HG02623 (cell line): ENCODE measurements at regions not wholly inside any gene's neighbourhood (a gene's known extent, or its start where the extent isn't known, plus 50 kb on each side); places are given as distances from the start of the nearest gene placed in this dataset.

Experiments
- ATAC-seq: cut with Tn5 transposase; IDR thresholded peaks from one replicate; pipeline ENCODE4 v1.9.1; 2021; ENCODE audit warnings: moderate library complexity; ENCODE audit not compliant: unreplicated experiment

GRCh38 chr13:85497652-85498051 lies 301.6 kb downstream of the SLITRK6 start:
- no peak for ATAC-seq

GRCh38 chr13:85492283-85492682 lies 306.9 kb downstream of the SLITRK6 start:
- no peak for ATAC-seq

- no peak for ATAC-seq
These were observed 312.6 kb downstream of the SLITRK6 start for GRCh38 chr13:85486663-85487062.

GRCh38 chr13:85473144-85473543 lies 326.1 kb downstream of the SLITRK6 start:
- ATAC-seq: no peak

- no peak for ATAC-seq
These were observed 329.9 kb downstream of the SLITRK6 start for GRCh38 chr13:85469320-85469719.

GRCh38 chr13:85462792-85463425 lies 336.3 kb downstream of the SLITRK6 start:
- ATAC-seq: no peak

- no peak for ATAC-seq
These were observed 337.6 kb downstream of the SLITRK6 start for GRCh38 chr13:85461621-85462020.

- ATAC-seq: no peak
These were observed 353.7 kb downstream of the SLITRK6 start for GRCh38 chr13:85445534-85445933.

GRCh38 chr13:85441975-85442374 lies 357.2 kb downstream of the SLITRK6 start:
- ATAC-seq: no peak

- ATAC-seq: no peak
These were observed 357.9 kb downstream of the SLITRK6 start for GRCh38 chr13:85441364-85441763.

GRCh38 chr13:85436029-85436428 lies 363.2 kb downstream of the SLITRK6 start:
- ATAC-seq: no peak

GRCh38 chr13:85434927-85435326 lies 364.3 kb downstream of the SLITRK6 start:
- no peak for ATAC-seq

- no peak for ATAC-seq
These were observed 366.3 kb downstream of the SLITRK6 start for GRCh38 chr13:85432881-85433280.

GRCh38 chr13:85431720-85432119 lies 367.5 kb downstream of the SLITRK6 start:
- no peak for ATAC-seq

GRCh38 chr13:85430216-85430794 lies 368.9 kb downstream of the SLITRK6 start:
- ATAC-seq: no peak

GRCh38 chr13:85427416-85427815 lies 371.8 kb downstream of the SLITRK6 start:
- no peak for ATAC-seq

- no peak for ATAC-seq
These were observed 379.1 kb downstream of the SLITRK6 start for GRCh38 chr13:85420136-85420535.

GRCh38 chr13:85419611-85420010 lies 379.6 kb downstream of the SLITRK6 start:
- no peak for ATAC-seq

GRCh38 chr13:85417807-85418206 lies 381.4 kb downstream of the SLITRK6 start:
- no peak for ATAC-seq

- ATAC-seq: no peak
These were observed 385.6 kb downstream of the SLITRK6 start for GRCh38 chr13:85413664-85414063.

- ATAC-seq: no peak
These were observed 386.8 kb downstream of the SLITRK6 start for GRCh38 chr13:85412448-85412847.

- no peak for ATAC-seq
These were observed 387.6 kb downstream of the SLITRK6 start for GRCh38 chr13:85411591-85411990.

- no peak for ATAC-seq
These were observed 390.8 kb downstream of the SLITRK6 start for GRCh38 chr13:85408415-85408814.
